Lower leg skin (tissue), 3 donors: ENCODE measurements at regions not wholly inside any gene's neighbourhood (a gene's known extent, or its start where the extent isn't known, plus 50 kb on each side); places are given as distances from the start of the nearest gene placed in this dataset.

Experiments
- POLR2A ChIP-seq, 2 donors: fragments of 450-650 bp; IDR thresholded peaks; one replicate each; pipeline ENCODE4 v1.6.1; 2016 to 2017; ENCODE audit warnings: antibody characterized with exemption in 2 of 2, mild to moderate bottlenecking in 1 of 2, moderate library complexity in 1 of 2
- TF ChIP-seq, protein P1 (sequence below), 3 donors: fragments of 450-650 bp; IDR thresholded peaks; one replicate each; pipeline ENCODE4 v1.5.1; 2016; ENCODE audit warnings: antibody characterized with exemption in 3 of 3, mild to moderate bottlenecking in 3 of 3, moderate library complexity in 2 of 3

DNA sequence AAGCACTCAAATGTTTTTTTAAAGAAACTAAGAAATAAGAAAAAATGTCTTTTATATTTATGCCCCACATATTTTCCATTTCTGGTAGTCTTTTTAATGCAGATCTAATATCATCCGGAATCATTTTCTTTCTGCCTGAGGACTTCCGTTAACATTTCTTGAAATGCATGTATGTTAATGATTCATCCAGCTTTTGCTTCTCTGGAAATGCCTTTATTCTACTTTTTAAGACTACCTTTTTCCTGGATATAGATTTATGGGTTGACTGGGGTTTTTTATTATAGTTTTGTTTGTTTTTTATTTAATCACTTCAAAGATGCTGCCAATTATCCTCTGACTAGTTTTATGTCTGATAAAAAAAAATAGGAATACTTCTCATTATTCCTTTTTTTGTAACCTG is 57.1 kb upstream of the LDLRAD3 start:
- TF ChIP-seq POLR2A (IDR thresholded peaks at IDR 0.05) = no peak
- TF ChIP-seq, protein P1, sequence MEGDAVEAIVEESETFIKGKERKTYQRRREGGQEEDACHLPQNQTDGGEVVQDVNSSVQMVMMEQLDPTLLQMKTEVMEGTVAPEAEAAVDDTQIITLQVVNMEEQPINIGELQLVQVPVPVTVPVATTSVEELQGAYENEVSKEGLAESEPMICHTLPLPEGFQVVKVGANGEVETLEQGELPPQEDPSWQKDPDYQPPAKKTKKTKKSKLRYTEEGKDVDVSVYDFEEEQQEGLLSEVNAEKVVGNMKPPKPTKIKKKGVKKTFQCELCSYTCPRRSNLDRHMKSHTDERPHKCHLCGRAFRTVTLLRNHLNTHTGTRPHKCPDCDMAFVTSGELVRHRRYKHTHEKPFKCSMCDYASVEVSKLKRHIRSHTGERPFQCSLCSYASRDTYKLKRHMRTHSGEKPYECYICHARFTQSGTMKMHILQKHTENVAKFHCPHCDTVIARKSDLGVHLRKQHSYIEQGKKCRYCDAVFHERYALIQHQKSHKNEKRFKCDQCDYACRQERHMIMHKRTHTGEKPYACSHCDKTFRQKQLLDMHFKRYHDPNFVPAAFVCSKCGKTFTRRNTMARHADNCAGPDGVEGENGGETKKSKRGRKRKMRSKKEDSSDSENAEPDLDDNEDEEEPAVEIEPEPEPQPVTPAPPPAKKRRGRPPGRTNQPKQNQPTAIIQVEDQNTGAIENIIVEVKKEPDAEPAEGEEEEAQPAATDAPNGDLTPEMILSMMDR (IDR thresholded peaks at IDR 0.05) = no peak
